SK-N-SH (cell line): ENCODE measurements at regions not wholly inside any gene's neighbourhood (a gene's known extent, or its start where the extent isn't known, plus 50 kb on each side); places are given as distances from the start of the nearest gene placed in this dataset.

Source experiments
- CTCF ChIP-seq: fragments of 200-600 bp; sonication (generic); IDR thresholded peaks from 2 replicates; pipeline ENCODE4 v1.6.1; 2017; ENCODE audit warnings: antibody characterized with exemption, mild to moderate bottlenecking, moderate library complexity
- EP300 ChIP-seq, 2 experiments: IDR thresholded peaks; 2 replicates each; pipeline versions ENCODE4 v1.4.0 to v1.6.1; 2012; ENCODE audit warnings: borderline replicate concordance in 1 of 2, low read depth in 1 of 2, low read length in 1 of 2
- RAD21 ChIP-seq: IDR thresholded peaks from 2 replicates; pipeline ENCODE4 v1.6.1; 2012; ENCODE audit warnings: mild to moderate bottlenecking, low read length
- RFX5 ChIP-seq: IDR thresholded peaks from 2 replicates; pipeline ENCODE4 v1.6.1; 2012; ENCODE audit warnings: mild to moderate bottlenecking, improper control_type of control experiment, low read length
- TF ChIP-seq, protein P1 (sequence below): IDR thresholded peaks from 2 replicates; pipeline ENCODE4 v1.6.1; 2012; ENCODE audit warnings: mild to moderate bottlenecking, low read depth, low read length, moderate library complexity

DNA sequence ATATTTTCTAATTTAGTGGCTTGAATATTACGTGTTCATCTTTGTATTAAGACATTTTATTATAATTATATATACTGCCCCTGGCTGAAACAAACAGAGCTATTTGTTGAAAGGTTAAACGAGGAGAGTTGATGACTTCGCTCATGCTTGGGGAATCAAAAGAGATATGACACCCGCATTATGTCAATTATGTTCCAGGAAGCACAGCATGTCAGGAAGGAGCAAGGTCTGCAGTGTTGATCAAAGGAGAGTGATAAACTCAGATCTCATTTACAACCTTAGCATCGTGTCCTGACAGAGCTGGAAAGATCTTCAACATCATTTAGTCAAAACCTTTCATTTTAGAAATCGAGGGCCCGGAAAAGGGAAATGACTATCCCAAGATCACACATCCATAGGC, 510.1 kb downstream of the TDRD15 start:
- TF ChIP-seq RAD21, result no peak
- TF ChIP-seq CTCF, result no peak
- TF ChIP-seq, protein P1, sequence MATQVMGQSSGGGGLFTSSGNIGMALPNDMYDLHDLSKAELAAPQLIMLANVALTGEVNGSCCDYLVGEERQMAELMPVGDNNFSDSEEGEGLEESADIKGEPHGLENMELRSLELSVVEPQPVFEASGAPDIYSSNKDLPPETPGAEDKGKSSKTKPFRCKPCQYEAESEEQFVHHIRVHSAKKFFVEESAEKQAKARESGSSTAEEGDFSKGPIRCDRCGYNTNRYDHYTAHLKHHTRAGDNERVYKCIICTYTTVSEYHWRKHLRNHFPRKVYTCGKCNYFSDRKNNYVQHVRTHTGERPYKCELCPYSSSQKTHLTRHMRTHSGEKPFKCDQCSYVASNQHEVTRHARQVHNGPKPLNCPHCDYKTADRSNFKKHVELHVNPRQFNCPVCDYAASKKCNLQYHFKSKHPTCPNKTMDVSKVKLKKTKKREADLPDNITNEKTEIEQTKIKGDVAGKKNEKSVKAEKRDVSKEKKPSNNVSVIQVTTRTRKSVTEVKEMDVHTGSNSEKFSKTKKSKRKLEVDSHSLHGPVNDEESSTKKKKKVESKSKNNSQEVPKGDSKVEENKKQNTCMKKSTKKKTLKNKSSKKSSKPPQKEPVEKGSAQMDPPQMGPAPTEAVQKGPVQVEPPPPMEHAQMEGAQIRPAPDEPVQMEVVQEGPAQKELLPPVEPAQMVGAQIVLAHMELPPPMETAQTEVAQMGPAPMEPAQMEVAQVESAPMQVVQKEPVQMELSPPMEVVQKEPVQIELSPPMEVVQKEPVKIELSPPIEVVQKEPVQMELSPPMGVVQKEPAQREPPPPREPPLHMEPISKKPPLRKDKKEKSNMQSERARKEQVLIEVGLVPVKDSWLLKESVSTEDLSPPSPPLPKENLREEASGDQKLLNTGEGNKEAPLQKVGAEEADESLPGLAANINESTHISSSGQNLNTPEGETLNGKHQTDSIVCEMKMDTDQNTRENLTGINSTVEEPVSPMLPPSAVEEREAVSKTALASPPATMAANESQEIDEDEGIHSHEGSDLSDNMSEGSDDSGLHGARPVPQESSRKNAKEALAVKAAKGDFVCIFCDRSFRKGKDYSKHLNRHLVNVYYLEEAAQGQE, result no peak
- peak in 1 of 2 experiments; percentile 67; a peak in 1 of 4 replicates for TF ChIP-seq EP300 (IDR thresholded peaks at IDR 0.05; ENCODE audit: borderline replicate concordance in 1 of 2, low read depth in 1 of 2, low read length in 1 of 2)
- TF ChIP-seq RFX5, result no peak
